ENCODE measurements at regions not wholly inside any gene's neighbourhood (a gene's known extent, or its start where the extent isn't known, plus 50 kb on each side); places are given as distances from the start of the nearest gene placed in this dataset.
"Not testable (repeated sequence)": the region's sequence is repeated elsewhere in the genome, so short reads cannot be mapped to it uniquely, and the experiment has no call there.

GRCh38 chr4:163701916-163702315 lies 207.4 kb downstream of the TMA16 start:
- Histone ChIP-seq H3K4me1 (ENCODE audit: insufficient read depth, insufficient read length) (no peaks in the 10 kb centered on the region), H3K36me3 (ENCODE audit: insufficient read depth, insufficient read length, low read length) (no peaks in the 10 kb centered on the region), H3K9me3 (ENCODE audit: insufficient read depth, low read length) (peaks cover 7% of the 10 kb centered on the region; the same call in 1 of the 2 replicates), H3K27me3 (ENCODE audit: insufficient read depth, insufficient read length) (no peaks in the 10 kb centered on the region), H3K4me3 (ENCODE audit: insufficient read length, low read depth) (no peak overlapping the region), H3K9ac (ENCODE audit: insufficient read length, low read depth) (no peak overlapping the region)
- no peak for DNase-seq (ENCODE audit: low read depth, low spot score)
- no peak for TF ChIP-seq YY1 (IDR thresholded peaks at IDR 0.05; ENCODE audit: insufficient read depth, insufficient read length)
- no peak for TF ChIP-seq SUZ12 (IDR thresholded peaks at IDR 0.05; ENCODE audit: extremely low read depth, insufficient read depth, insufficient read length)

GRCh38 chr4:163702736-163703135 lies 208.2 kb downstream of the TMA16 start:
- Histone ChIP-seq H3K36me3 (ENCODE audit: insufficient read depth, insufficient read length, low read length) (no peaks in the 10 kb centered on the region), H3K9ac (ENCODE audit: insufficient read length, low read depth) (no peak overlapping the region), H3K27me3 (ENCODE audit: insufficient read depth, insufficient read length) (no peaks in the 10 kb centered on the region), H3K9me3 (ENCODE audit: insufficient read depth, low read length) (no peaks in the 10 kb centered on the region), H3K4me3 (ENCODE audit: insufficient read length, low read depth) (no peak overlapping the region), H3K4me1 (ENCODE audit: insufficient read depth, insufficient read length) (no peaks in the 10 kb centered on the region)
- no peak for DNase-seq (ENCODE audit: low read depth, low spot score)
- no peak for TF ChIP-seq YY1 (IDR thresholded peaks at IDR 0.05; ENCODE audit: insufficient read depth, insufficient read length)
- TF ChIP-seq ZNF274 (IDR thresholded peaks at IDR 0.05; ENCODE audit: low read depth, low read length): no peak
- TF ChIP-seq SUZ12 (IDR thresholded peaks at IDR 0.05; ENCODE audit: extremely low read depth, insufficient read depth, insufficient read length): no peak

DNA sequence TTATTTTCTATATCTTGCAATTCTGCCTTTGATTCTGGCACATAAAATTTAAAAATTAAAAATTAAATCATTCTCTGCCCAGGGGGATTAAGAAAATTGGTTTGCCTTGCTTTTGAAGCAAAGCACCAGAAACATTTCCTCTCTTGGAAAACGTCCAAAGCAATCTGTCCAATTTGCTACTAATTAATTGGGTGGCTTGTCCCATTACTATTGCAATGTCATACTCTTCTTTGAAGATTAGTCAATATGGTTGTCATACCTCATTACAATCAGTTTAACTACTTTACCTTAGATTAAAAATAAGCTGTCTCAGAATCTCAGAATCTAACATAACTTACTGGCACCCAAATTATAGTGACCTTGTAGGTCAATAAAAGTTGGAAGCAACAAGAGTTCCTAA lies 208.8 kb downstream of the TMA16 start:
- Histone ChIP-seq H3K36me3 (ENCODE audit: insufficient read depth, insufficient read length, low read length) (no peaks in the 10 kb centered on the region), H3K4me1 (ENCODE audit: insufficient read depth, insufficient read length) (no peaks in the 10 kb centered on the region), H3K9ac (ENCODE audit: insufficient read length, low read depth) (no peak overlapping the region), H3K27me3 (ENCODE audit: insufficient read depth, insufficient read length) (no peaks in the 10 kb centered on the region), H3K9me3 (ENCODE audit: insufficient read depth, low read length) (no peaks in the 10 kb centered on the region), H3K4me3 (ENCODE audit: insufficient read length, low read depth) (no peak overlapping the region)
- TF ChIP-seq YY1 (IDR thresholded peaks at IDR 0.05; ENCODE audit: insufficient read depth, insufficient read length): no peak
- no peak for TF ChIP-seq ZNF274 (IDR thresholded peaks at IDR 0.05; ENCODE audit: low read depth, low read length)
- TF ChIP-seq SUZ12 (IDR thresholded peaks at IDR 0.05; ENCODE audit: extremely low read depth, insufficient read depth, insufficient read length): no peak
- no peak for DNase-seq (ENCODE audit: low read depth, low spot score)

DNA sequence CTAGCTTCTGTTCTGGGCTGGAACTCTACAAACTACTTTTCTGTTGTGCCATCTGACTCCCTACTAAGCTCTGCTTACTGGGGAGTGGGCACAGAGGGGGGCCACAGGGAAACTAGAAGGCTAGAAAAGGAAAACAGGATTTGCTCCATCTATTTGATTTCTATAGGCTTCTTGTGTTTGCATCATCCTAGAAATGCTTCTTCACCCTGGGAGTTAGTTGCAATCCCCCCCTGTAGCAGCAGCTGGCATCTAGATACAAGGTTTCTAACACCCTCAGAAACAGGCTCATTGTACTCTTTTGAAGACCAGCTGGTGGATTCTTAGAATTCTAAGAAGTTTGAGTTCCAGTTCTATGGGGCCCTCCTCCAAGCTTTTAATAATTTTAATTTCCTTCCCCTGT lies 213.4 kb downstream of the TMA16 start:
- DNase-seq (ENCODE audit: low read depth, low spot score): no peak
- Histone ChIP-seq H3K36me3 (ENCODE audit: insufficient read depth, insufficient read length, low read length) (no peaks in the 10 kb centered on the region), H3K4me3 (ENCODE audit: insufficient read length, low read depth) (no peak overlapping the region), H3K9ac (ENCODE audit: insufficient read length, low read depth) (no peak overlapping the region), H3K27me3 (ENCODE audit: insufficient read depth, insufficient read length) (no peaks in the 10 kb centered on the region), H3K4me1 (ENCODE audit: insufficient read depth, insufficient read length) (no peaks in the 10 kb centered on the region), H3K9me3 (ENCODE audit: insufficient read depth, low read length) (no peaks in the 10 kb centered on the region)
- TF ChIP-seq ZNF274 (IDR thresholded peaks at IDR 0.05; ENCODE audit: low read depth, low read length) (no peak), YY1 (IDR thresholded peaks at IDR 0.05; ENCODE audit: insufficient read depth, insufficient read length) (no peak), SUZ12 (IDR thresholded peaks at IDR 0.05; ENCODE audit: extremely low read depth, insufficient read depth, insufficient read length) (no peak)

GRCh38 chr4:163709601-163710000 lies 215.1 kb downstream of the TMA16 start:
- H3K4me3 ChIP-seq (ENCODE audit: insufficient read length, low read depth): no peak overlapping the region
- TF ChIP-seq SUZ12 (IDR thresholded peaks at IDR 0.05; ENCODE audit: extremely low read depth, insufficient read depth, insufficient read length): no peak
- TF ChIP-seq ZNF274 (IDR thresholded peaks at IDR 0.05; ENCODE audit: low read depth, low read length): no peak
- TF ChIP-seq YY1 (IDR thresholded peaks at IDR 0.05; ENCODE audit: insufficient read depth, insufficient read length): no peak
- DNase-seq (ENCODE audit: low read depth, low spot score): no peak

DNA sequence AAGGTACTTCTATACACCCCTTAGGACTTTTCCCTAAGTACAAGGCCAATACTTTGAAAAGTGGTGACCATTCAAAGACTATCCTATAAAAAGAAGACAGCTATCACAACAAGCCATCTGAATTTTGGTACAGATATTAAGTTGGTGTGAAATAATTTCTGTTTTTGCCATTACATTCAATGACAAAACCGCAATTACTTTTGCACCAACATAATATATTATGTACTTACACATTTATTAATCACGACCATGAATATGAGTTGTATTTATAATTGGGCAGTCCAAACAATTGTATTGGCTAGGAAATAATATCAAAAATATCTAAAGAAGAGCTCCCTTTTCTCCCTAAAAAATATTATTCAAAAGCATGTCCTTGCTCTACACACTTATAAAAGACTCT lies 215.7 kb downstream of the TMA16 start:
- Histone ChIP-seq H3K4me3 (ENCODE audit: insufficient read length, low read depth) (no peak overlapping the region), H3K4me1 (ENCODE audit: insufficient read depth, insufficient read length) (no peaks in the 10 kb centered on the region), H3K36me3 (ENCODE audit: insufficient read depth, insufficient read length, low read length) (no peaks in the 10 kb centered on the region), H3K9ac (ENCODE audit: insufficient read length, low read depth) (no peak overlapping the region), H3K27me3 (ENCODE audit: insufficient read depth, insufficient read length) (no peaks in the 10 kb centered on the region), H3K9me3 (ENCODE audit: insufficient read depth, low read length) (no peaks in the 10 kb centered on the region)
- no peak for TF ChIP-seq ZNF274 (IDR thresholded peaks at IDR 0.05; ENCODE audit: low read depth, low read length)
- TF ChIP-seq YY1 (IDR thresholded peaks at IDR 0.05; ENCODE audit: insufficient read depth, insufficient read length): no peak
- no peak for TF ChIP-seq SUZ12 (IDR thresholded peaks at IDR 0.05; ENCODE audit: extremely low read depth, insufficient read depth, insufficient read length)
- DNase-seq (ENCODE audit: low read depth, low spot score): no peak

More at GRCh38 chr4:163709601-163710000, 215.1 kb downstream of the TMA16 start:
- no peaks in the 10 kb centered on the region for H3K9me3 ChIP-seq (ENCODE audit: insufficient read depth, low read length)
- no peaks in the 10 kb centered on the region for H3K36me3 ChIP-seq (ENCODE audit: insufficient read depth, insufficient read length, low read length)
- no peaks in the 10 kb centered on the region for H3K4me1 ChIP-seq (ENCODE audit: insufficient read depth, insufficient read length)
- no peaks in the 10 kb centered on the region for H3K27me3 ChIP-seq (ENCODE audit: insufficient read depth, insufficient read length)
- no peak overlapping the region for H3K9ac ChIP-seq (ENCODE audit: insufficient read length, low read depth)

- not testable (repeated sequence) for H3K4me3 ChIP-seq (ENCODE audit: insufficient read length, low read depth); H3K4me1 ChIP-seq (ENCODE audit: insufficient read depth, insufficient read length); H3K27me3 ChIP-seq (ENCODE audit: insufficient read depth, insufficient read length); H3K9ac ChIP-seq (ENCODE audit: insufficient read length, low read depth); H3K9me3 ChIP-seq (ENCODE audit: insufficient read depth, low read length); DNase-seq (ENCODE audit: low read depth, low spot score); H3K36me3 ChIP-seq (ENCODE audit: insufficient read depth, insufficient read length, low read length)
Observed at GRCh38 chr4:163724495-163724894, 230.0 kb downstream of the TMA16 start.

GRCh38 chr4:163726641-163727040 lies 232.2 kb downstream of the TMA16 start:
- no peaks in the 10 kb centered on the region for H3K36me3 ChIP-seq (ENCODE audit: insufficient read depth, insufficient read length, low read length)
- no peak overlapping the region for H3K9ac ChIP-seq (ENCODE audit: insufficient read length, low read depth)
- no peak for TF ChIP-seq ZNF274 (IDR thresholded peaks at IDR 0.05; ENCODE audit: low read depth, low read length)
- TF ChIP-seq YY1 (IDR thresholded peaks at IDR 0.05; ENCODE audit: insufficient read depth, insufficient read length): no peak
- TF ChIP-seq SUZ12 (IDR thresholded peaks at IDR 0.05; ENCODE audit: extremely low read depth, insufficient read depth, insufficient read length): no peak
- H3K4me3 ChIP-seq (ENCODE audit: insufficient read length, low read depth): no peak overlapping the region
- H3K9me3 ChIP-seq (ENCODE audit: insufficient read depth, low read length): no peaks in the 10 kb centered on the region
- no peaks in the 10 kb centered on the region for H3K4me1 ChIP-seq (ENCODE audit: insufficient read depth, insufficient read length)
- no peak for DNase-seq (ENCODE audit: low read depth, low spot score)
- no peaks in the 10 kb centered on the region for H3K27me3 ChIP-seq (ENCODE audit: insufficient read depth, insufficient read length)

Measured in NT2/D1 (cell line).